ENCODE measurements at regions not wholly inside any gene's neighbourhood (a gene's known extent, or its start where the extent isn't known, plus 50 kb on each side); places are given as distances from the start of the nearest gene placed in this dataset.

DNA sequence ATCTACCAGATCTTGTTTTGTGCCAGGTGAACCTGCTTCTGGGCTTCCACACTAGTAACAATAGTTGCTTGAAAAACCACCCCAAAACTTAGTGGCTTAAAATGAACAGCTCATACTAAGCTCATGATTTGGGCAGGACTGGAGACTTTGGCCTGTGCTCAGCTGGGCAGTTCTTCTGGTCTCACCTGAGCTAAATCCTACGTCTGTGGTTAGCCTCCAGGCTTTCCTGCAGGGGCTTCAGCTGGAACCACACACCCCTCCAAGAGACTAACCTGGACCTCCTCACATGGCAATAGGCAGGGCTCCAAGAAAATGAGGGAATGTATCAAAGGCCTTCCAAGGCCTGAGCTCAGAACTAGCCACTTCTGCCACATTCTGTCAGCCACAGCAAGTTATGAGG is 144.1 kb downstream of the CD8B2 start:
- no peak for DNase-seq

DNA sequence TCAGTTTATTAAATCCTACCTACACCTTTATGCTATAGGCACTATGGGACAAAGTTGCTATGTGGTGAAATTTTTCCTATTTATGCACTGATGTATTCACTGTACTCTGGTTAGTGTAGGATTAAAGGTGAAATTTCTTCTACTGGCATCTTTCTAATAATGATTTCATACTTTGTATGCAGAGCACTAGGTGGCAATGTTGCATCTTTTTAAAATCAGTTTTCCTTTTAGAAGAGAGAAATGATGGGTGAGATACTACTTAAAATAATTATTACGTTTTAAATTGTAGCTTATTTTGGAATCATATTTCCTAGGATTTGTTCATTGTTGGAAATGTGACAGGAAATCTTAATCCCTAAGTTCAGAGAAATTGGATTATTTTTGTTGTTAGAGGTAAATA is 150.9 kb downstream of the CD8B2 start:
- DNase-seq = peak; percentile 47 to 48

DNA sequence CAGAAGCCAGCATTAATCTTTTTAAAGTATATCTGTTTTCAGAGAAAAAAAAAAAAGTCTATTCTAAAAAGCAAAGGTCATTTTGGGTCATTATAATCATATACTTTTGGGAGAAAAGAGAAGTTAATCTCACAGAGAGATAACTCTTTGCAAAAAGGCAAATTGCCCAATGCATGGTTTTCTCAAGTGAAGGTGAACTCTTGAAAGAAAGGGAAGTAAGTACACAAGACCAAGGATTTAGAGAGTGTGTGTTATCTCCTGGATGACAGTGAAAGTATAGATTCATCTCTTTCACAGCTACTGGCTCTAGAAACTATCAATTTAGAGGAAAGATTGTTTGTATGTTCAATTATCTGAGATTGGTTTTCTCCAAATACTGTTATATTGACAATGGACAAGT is 151.4 kb downstream of the CD8B2 start:
- no peak for DNase-seq

DNA sequence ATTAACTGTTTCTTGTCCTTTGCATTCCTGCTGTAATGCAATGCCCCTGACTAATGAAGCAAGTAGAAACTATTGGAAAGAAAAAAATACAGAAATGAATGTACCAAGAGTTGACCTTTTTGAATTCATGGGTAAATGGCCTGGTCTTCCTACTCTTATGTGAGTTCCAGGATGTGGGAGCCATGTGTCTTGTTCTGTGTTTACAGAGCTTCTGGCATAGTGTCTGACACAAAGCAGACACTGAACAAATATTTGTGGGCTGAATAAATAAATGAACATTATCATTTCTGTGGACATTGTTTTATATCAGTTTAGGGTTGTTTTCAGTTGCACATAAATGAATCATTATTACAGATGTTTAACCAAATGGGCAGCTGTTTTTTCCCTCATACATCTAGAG is 155.5 kb downstream of the CD8B2 start:
- peak in 1 of 2 experiments; percentile 11 for DNase-seq

DNA sequence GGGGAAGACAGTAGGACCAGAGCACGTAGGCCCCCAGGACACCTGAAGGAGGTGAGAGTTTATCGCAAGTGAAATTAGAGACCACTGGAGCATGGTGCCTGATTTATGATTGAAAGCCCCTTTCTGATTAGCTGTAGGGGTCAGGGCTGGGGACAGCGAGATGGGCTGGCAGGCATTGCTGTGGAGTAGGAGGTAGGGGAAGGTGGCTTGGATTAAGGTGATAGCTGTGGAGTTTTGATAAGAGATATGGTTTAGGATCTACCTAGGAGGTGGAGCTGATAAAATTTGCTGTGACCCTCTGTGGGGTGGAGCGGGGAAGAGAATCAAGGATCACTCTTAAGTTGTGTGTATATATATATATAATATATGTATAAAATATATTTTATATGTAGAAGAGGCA is 157.5 kb downstream of the CD8B2 start:
- no peak for DNase-seq

DNA sequence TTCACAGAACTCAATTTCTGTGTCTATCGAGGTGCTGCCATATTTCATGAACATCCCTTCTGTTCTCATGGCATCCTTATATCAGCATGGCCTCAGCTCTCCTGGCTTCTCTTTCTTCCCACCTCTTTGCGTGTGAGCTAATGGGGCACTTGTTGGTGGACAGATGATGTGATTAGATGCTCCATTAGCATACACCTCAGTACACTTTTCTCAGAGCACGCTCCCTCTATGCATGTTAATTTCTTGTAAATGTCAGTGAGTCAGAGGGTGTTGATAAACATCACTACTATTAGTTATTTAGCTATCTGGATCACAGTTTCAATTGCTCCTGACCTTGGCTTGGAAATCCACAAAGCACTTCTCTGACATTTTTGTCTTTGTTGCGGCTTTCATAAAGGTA is 159.4 kb downstream of the CD8B2 start:
- no peak for DNase-seq

DNA sequence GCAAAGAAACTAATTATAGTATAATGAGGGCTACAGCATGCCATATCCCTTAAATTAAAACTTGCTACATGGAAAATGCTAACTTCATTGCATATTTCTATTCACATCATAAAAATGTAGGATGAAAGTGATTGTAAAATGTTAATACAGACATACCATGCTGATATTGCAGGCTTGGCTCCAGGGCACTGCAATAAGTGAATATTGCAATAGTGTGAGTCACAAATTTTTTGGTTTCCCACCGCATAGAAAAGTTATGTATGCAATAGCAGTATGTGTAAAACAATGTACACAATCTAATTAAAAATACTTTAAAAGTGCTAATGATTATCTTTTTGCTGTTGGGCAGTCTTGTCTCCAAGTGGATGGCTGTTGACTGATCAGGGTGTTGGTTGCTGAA is 162.1 kb downstream of the CD8B2 start:
- DNase-seq = no peak

DNA sequence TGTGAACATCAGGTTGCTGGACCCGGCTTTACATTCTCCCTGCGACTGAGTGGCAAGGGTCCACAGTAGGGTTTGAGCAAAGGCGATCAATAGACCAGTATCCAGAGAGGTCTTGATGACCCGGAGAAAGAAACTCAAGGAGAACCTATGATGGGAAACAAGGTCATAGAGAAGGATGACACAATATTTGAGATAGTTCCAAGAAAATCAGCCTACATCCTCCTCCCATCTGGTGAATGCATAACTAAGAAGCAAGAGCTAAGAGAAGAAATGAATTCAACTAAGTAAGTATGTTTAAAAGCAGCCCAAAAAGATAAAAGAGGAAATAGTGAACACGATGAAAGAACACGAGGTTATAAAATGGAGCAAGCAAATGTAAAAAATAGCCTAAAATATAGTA is 166.3 kb downstream of the CD8B2 start:
- no peak for DNase-seq

DNA sequence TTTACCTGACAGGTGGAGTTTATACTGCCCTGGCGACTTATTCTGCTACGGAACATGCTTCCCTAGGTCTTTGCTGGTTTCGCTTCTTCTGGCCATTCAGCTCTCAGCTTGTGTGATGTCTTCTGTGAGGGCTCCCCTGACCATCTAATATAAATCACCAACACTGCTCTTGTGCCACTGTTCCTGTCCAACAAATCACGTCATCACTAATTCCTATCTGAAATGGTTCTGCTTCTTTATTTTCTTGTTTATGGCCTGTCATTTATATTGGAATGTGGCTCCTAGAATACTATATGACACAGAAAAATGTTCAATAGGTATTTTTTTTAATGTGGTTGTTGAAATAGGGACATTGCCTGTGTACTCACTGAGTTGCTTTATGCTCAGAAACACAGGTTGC is 171.5 kb downstream of the CD8B2 start:
- DNase-seq = no peak

DNA sequence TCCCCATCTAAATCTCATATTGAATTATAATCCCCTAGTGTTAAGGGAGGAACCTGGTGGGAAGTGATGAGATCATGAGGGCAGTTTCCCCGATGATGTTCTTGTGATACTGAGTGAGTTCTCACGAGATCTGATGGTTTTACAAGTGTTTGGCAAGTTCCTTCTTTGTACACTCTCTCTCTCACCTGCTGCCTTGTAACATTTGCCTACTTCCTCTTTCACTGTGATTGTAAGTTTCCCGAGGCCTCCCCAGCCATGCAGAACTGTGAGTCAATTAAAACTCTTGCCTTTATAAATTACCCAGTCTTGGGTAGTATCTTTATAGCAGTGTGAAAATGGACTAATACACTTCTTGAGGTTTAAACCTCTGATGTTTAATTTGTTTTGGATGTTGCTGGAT is 177.5 kb downstream of the CD8B2 start:
- DNase-seq = no peak

DNA sequence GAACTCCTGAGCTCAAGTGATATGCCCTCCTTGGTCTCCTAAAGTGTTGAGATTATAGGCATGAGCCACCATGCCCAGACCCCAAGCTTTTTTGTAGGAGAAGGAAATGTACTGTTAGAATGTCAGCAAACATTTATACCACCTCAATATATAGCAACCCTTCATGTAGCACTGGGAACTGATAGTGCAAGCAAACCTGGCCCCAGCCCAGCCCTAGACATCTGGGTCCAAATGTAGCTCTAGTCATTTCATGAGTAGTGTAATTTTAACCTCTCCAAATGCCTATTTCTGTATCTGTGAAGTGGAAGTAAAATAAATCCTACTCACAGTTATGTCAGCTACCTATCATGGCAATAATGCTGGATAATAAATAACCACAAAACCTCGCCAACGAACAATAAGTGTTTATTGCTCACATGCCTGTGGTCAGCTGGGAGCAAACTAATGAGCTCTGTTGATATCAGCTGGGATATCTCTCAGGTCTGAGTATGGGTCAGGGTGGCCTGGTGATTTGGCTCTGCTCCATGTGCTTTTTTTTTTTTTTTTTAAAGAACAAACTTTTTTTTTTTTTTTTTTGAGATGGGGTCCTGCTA is 180.4 kb downstream of the CD8B2 start:
- DNase-seq = no peak

DNA sequence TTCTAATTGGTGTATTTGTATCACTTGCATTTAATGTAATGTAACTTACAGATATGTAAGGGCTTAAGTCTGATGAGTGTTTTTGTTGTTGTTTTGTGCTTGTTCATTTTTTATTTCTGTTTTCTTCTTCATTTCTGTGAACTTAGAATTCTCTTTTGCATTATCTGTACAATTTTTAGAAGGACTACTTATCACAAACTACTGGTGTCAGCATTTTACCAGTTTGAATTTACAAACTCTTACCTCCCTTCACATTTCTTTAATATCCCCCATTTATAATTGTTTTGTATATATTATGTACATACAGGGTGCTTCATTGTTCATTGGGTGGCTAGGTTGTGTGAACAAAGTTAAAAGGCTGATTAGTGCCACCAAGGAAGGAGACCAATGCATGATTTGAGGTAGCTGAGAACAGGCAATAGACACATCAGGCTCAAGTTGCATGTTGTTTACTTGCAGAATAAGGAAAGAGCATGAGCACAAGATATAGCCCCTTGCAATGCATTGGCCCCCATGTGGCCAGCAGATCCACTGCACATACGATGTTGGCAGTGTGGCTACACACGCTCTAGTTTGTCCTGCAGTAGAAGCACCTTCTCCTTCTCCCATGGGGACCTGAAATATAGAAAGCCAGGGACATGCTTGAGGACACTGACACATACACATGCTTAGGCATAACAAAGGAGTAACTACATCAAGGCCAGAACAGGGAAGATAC is 198.2 kb downstream of the CD8B2 start:
- DNase-seq = no peak

DNA sequence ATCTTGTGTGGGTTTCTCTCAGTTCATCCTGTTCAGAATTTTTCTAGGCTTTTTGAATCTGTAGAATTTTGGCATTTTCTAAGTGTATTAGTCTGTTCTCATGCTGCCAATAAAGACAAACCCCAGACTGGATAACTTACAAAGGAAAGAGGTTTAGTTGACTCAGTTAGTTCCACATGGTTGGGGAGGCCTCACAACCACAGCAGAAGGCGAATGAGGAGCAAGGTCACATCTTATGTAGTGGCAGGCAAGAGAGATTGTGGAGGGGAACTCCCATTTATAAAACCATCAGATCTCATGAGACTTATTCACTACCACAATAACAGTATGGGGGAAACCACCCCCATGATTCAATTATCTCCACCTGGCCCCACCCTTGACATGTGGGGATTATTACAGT is 199.2 kb downstream of the ST6GAL2 start:
- DNase-seq = no peak

DNA sequence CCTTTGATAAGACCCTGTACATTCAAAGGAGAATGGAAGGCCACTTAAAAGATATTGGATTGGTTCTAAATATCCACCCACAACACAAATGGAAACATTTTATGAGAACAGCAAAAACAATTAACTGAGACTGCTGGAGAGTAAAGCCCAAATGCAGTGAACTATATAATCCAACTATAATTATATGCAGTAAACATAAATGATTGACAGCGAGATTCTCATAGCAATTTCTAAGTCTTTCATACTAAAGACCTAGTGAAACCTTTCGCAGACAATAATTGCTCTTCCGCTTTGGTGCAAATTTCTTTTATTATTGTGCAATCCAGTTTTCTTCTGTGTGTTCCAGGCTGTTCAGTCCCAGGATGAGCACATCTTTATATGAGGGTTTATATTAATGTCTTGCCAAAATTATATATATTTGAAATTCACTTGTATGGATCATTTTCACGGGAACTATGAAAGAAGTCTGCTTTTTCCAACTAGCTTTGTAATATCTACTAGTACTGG is 190.9 kb downstream of the ST6GAL2 start:
- no peak for DNase-seq

DNA sequence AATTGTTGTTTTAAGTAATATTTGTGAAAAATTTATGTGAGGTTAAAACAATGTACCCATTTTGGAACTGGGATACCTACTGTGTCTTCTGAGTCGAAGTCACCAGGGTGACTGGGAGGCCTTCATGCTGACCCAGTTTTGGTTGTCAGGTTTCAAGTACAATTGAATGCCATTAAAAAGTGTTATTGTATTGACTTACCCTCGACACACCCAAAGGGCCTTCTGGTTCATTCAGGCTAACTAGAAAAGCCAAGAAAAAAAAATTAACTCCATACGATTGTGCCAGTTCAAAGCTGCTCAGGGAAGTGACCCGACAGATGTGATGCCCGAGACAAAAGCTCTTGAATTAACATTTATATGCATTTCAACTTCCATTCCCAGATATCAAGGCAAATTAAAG is 190.0 kb downstream of the ST6GAL2 start:
- DNase-seq = no peak

DNA sequence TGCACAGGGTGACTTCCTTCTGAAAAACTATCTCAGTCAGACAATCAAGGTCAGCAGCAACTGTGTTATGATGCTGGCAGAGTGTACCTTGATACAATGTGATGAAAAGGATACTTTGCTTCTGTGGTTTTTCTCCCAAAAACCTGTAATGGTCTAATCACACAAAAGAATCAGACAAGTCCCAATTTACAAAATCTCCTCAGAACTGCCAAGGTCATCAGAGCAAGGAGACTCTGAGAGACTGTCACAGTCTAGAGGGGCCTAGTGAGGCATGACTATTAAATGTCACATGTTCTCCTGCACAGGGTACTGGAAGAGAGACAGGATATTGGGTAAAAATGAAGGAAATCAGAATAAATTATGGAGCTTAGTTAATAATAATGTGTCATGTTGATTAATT is 185.4 kb downstream of the ST6GAL2 start:
- no peak for DNase-seq

DNA sequence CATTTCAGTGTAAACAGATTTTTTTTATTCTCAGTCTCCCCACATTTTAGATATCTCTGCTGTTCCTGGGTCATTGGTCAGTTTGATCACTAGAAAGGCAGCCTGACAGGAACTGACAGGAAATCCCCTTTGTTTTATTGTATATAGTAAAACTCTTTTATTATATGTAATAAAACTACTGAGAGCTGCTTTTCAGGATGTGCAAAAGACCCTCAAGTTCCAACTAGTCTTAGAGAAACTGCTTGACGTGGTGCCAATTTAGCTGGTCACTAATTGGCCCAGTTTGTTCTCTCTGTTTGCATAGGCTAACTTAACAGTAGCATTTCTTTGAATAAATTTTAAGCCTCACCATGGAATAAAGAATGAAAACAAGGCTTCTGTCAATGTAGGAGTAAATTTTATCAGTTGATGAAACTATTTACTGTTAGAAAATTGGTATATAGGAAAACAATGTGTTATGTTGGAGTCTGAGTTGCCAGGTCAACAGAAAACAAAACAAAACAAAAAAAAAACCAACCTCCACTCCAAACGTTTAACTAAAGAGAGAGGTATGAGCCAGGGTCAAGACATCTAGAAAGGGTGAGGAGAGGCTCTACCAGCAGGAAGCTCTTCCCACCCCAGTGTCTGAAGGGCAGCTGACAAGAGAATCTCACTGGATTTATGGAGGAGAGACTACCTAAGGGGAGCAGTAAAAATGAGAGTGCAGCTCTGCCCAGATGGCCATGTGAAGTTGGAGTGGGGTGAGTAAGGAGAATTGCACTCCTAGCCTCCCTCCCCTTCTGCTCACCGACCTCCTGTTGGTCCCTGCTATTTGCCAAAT is 184.6 kb downstream of the ST6GAL2 start:
- DNase-seq = peak in 1 of 2 experiments; percentile 8

DNA sequence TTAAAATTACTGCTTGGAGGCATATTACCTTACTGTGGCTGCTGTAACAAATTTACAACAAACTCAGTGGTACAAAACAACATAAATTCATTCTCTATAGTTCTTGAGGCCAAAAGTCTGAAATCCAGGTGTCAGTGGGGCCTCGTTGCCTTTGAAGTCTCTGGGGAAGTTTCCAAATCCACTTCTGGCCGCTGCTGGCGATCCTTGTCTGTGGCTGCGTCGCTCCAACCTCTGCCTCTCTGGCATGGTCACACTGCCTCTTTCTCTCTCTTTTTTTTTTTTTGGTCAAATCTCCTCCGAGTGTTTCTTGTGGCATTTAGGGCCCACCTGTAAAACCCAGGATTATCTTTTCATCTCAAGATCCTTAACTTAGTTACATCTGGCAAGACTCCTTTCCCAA is 182.8 kb downstream of the ST6GAL2 start:
- DNase-seq = no peak

DNA sequence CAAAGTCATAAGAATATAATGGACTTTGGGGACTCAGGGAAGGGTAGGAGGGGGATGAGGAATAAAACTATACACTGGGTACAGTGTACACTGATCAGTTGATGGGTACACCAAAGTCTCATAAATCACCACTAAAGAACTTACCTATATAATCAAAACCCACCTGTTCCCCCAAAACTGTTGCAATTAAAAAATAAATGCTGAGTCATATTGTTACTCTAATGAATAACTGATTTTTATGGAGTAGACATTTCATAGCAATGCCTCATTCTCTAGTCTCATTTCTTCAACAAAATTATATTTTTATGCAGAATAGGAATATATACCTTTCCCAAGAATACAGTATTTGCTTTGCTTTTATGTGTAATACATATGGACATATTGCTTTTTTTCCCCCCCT is 181.2 kb downstream of the ST6GAL2 start:
- DNase-seq = no peak

DNA sequence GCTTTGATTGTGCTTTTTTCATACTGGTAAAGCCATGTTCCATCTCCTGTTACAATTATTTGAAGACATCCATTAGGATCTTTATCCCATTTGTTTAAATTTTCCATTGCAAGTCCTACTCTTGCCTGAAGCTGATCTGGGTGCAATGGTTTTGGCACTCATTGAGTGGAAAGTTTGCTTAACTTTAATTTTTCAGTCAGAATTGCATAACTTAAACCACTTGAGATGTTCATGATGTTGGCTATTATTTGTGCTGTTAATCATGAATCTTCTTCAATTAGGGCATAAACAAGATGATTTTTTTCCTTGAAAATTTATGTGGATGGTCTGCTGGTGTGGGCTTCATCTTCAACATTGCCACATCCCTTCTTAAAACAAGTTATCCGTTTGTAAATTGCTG is 180.1 kb downstream of the ST6GAL2 start:
- DNase-seq = no peak

DNA sequence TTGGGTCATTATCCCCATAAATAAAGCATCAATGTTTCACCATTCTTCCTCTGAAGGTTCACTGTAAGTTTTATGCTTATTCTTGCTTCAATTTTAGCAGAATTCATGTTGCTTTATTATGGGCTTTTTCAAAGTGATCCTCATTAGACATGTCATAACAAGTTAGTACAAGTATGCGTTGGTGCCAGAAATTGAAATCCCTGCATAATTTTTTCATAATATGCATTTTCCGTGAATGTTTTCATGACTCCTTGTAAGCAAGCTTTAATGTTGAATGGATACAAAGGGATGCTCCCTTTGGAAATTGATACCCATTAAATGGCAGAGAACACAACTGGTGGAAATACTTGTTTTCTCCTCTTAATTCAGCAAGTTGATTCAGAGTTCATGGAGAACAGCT is 179.7 kb downstream of the ST6GAL2 start:
- DNase-seq = no peak

DNA sequence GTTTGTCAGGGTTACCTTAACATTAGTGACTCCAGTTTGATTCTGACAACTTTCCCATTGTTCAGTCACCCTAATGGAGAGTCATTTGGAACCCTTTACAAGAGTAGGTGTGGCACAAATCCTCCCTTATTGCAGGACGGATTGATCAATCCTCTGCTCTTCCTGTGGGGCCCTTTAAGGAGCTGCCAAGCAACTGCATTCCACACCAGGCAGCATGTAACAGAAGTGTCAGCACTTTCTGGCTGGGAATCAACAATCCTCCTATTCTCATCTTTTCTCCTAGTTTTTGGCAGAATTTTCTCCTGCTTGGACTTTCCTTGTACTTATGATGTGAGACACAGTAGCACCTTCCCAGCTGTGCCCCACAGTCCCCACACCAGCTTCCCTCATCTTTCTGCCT is 177.8 kb downstream of the ST6GAL2 start:
- DNase-seq = no peak

DNA sequence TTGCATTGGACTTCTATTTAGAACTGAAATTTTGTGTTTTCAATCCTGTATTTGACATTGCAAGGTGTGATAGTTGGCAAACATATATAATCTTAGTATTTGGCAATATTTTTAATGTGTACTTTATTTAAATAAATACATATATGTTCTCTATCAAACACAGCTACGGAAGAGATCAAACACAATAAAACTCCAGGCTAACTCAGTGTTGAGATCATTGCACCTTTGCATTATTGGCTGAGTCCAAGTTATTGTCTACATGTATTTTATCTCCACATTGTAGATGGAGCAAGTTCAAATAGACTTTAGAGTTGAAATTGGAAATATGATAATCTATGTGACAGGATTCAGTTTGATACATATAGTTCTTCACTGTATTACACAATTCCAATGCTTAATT is 176.7 kb downstream of the ST6GAL2 start:
- no peak for DNase-seq

DNA sequence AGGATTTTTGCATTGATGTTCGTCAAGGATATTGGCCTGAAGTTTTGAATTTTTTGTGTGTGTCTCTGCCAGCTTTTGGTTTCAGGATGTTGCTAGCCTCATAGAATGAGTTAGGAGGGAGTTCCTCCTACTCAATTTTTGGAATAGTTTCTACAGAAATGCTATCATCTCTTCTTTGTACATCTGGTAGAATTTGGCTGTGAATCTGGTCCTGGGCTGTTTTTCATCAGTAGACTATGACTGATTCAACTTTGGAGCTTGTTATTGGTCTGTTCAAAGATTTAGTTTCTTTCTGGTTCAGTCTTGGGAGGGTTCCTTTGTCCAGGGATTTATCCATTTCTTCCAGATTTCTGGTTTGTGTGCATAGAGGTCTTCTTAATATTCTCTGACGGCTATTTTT is 166.7 kb downstream of the ST6GAL2 start:
- DNase-seq = no peak

Measured in NCI-H2081 (cell line).